HepG2 (cell line): ENCODE measurements at regions not wholly inside any gene's neighbourhood (a gene's known extent, or its start where the extent isn't known, plus 50 kb on each side); places are given as distances from the start of the nearest gene placed in this dataset.

Experiments
- ATAC-seq: fragments of 200-7000 bp; cut with Tn5 transposase; 3 replicates; pipeline ENCODE4 v1.9.1; 2020; ENCODE audit warnings: mild to moderate bottlenecking, moderate library complexity
- BruUV-seq: library from RNA; stranded (reverse); fragments of 400-500 nt; replicated peaks from 2 replicates; lab custom pipeline; 2021; lab: Mats Ljungman, UMichigan
- CTCF ChIA-PET: fragments of 300-600 bp; formaldehyde crosslinking; extraction: SDS; loops from one replicate; lab custom pipeline; 2021; ENCODE audit warnings: low total read pairs, inconsistent platforms, low intra/inter-chr PET ratio; lab: Yijun Ruan, JAX
- POLR2A ChIA-PET: fragments of 350-600 bp; sonication (Branson Sonifier 250); formaldehyde crosslinking; loops from one replicate; lab custom pipeline; 2020; ENCODE audit warnings: antibody characterized with exemption, inconsistent platforms; lab: Yijun Ruan, JAX
- DNase-seq: peaks from one replicate; pipeline ENCODE4 v3.0.0-alpha.2; 2015; ENCODE audit warnings: low spot score
- FAIRE-seq: peaks from 3 replicates; lab custom pipeline; 2011; peaks lifted over from hg19 to GRCh38; lab: Jason Lieb, UNC
- H2AFZ ChIP-seq: one replicate; pipeline ENCODE4 v1.6.1; 2011; ENCODE audit warnings: low read length, inconsistent platforms
- H3K27ac ChIP-seq: fragments of 300-600 bp; 3 replicates; pipeline ENCODE4 v1.8.0; 2011; ENCODE audit warnings: mixed run types, mild to moderate bottlenecking, mixed read lengths, low read length, inconsistent platforms; ENCODE audit not compliant: insufficient read depth; ENCODE audit errors: extremely low read length
- H3K27me3 ChIP-seq, 2 experiments: fragments of 200-600 bp in 1 of 2; 2 replicates in 1 of 2; 3 replicates in 1 of 2; pipeline versions ENCODE4 v1.6.0 to v1.8.0; 2011; ENCODE audit warnings: low read length in 2 of 2, mild to moderate bottlenecking in 2 of 2, moderate library complexity in 2 of 2, inconsistent platforms in 1 of 2; ENCODE audit not compliant: insufficient read depth in 2 of 2, control insufficient read depth in 1 of 2
- H3K36me3 ChIP-seq, 2 experiments: fragments of 200-600 bp in 1 of 2; replicated peaks in 1 of 2; 2 replicates in 1 of 2; 3 replicates in 1 of 2; pipeline versions ENCODE4 v1.5.1 to v1.8.0; 2011; ENCODE audit warnings: low read length in 2 of 2, inconsistent platforms in 1 of 2; ENCODE audit not compliant: insufficient read depth in 2 of 2, control insufficient read depth in 1 of 2
- H3K4me1 ChIP-seq: 2 replicates; pipeline ENCODE4 v1.5.1; 2012; ENCODE audit warnings: low read length, inconsistent platforms; ENCODE audit not compliant: insufficient read depth
- H3K4me2 ChIP-seq: 2 replicates; pipeline ENCODE4 v1.6.0; 2011; ENCODE audit warnings: low read depth, low read length, inconsistent platforms
- H3K4me3 ChIP-seq, 3 experiments: fragments of 200-600 bp in 1 of 3; sonication (generic), shearing (Covaris generic) in 1 of 3; replicated peaks in 1 of 3; 2 replicates each; pipeline ENCODE4 v1.5.1; 2011 to 2016; ENCODE audit warnings: low read length in 3 of 3, inconsistent platforms in 2 of 3, low read depth in 2 of 3, mild to moderate bottlenecking in 2 of 3, control low read depth in 1 of 3, mixed read lengths in 1 of 3; ENCODE audit not compliant: insufficient read depth in 1 of 3
- H3K79me2 ChIP-seq: one replicate; pipeline ENCODE4 v1.6.1; 2011; ENCODE audit warnings: low read length, inconsistent platforms; ENCODE audit not compliant: insufficient read depth
- H3K9ac ChIP-seq: 2 replicates; pipeline ENCODE4 v1.6.0; 2011; ENCODE audit warnings: mild to moderate bottlenecking, low read depth, low read length, inconsistent platforms; ENCODE audit not compliant: insufficient read depth
- H3K9me3 ChIP-seq: 2 replicates; pipeline ENCODE4 v1.5.1; 2012; ENCODE audit warnings: mild to moderate bottlenecking, low read length
- H4K20me1 ChIP-seq: 2 replicates; pipeline ENCODE4 v1.6.0; 2011; ENCODE audit warnings: inconsistent platforms, mild to moderate bottlenecking, low read length, moderate library complexity; ENCODE audit not compliant: insufficient read depth
- BCLAF1 ChIP-seq: fragments of 450-650 bp; IDR thresholded peaks from 2 replicates; pipeline ENCODE4 v1.6.1; 2017; ENCODE audit warnings: mild to moderate bottlenecking
- CENPT ChIP-seq: sonication (generic); formaldehyde crosslinking; IDR thresholded peaks from 2 replicates; pipeline ENCODE4 v1.8.0; 2022; ENCODE audit warnings: low read depth, mild to moderate bottlenecking, moderate library complexity, missing genetic modification reagents
- CENPX ChIP-seq: sonication (generic); formaldehyde crosslinking; IDR thresholded peaks from 2 replicates; pipeline ENCODE4 v1.9.0; 2021; ENCODE audit warnings: mild to moderate bottlenecking, missing genetic modification reagents, moderate library complexity
- DR1 ChIP-seq: sonication (generic); formaldehyde crosslinking; IDR thresholded peaks from 2 replicates; pipeline ENCODE4 v1.8.0; 2021; ENCODE audit warnings: mild to moderate bottlenecking, missing genetic modification reagents, inconsistent platforms
- NKX3-1 ChIP-seq: sonication (generic); formaldehyde crosslinking; IDR thresholded peaks from 2 replicates; pipeline ENCODE4 v1.5.0; 2020; ENCODE audit warnings: missing genetic modification reagents
- SMYD3 ChIP-seq: sonication (generic); formaldehyde crosslinking; IDR thresholded peaks from 2 replicates; pipeline ENCODE4 v1.8.1; 2023; ENCODE audit warnings: mild to moderate bottlenecking, missing genetic modification reagents
- STAT5B ChIP-seq: sonication (generic); formaldehyde crosslinking; IDR thresholded peaks from 2 replicates; pipeline ENCODE4 v1.4.0; 2020; ENCODE audit warnings: missing genetic modification reagents
- SUZ12 ChIP-seq: fragments of 150-350 bp; IDR thresholded peaks from 2 replicates; pipeline ENCODE4 v1.6.1; 2014; ENCODE audit warnings: low read depth, low read length
- ZBTB25 ChIP-seq: IDR thresholded peaks from 2 replicates; pipeline ENCODE4 v1.6.1; 2018; ENCODE audit warnings: missing genetic modification reagents
- ZFP37 ChIP-seq: sonication (generic); formaldehyde crosslinking; IDR thresholded peaks from 2 replicates; pipeline ENCODE4 v1.4.0; 2020; ENCODE audit warnings: missing genetic modification reagents, borderline replicate concordance
- ZNF225 ChIP-seq: sonication (generic); formaldehyde crosslinking; IDR thresholded peaks from 2 replicates; pipeline ENCODE4 v1.4.0; 2020; ENCODE audit warnings: mild to moderate bottlenecking, missing genetic modification reagents
- ZNF362 ChIP-seq: sonication (generic); formaldehyde crosslinking; IDR thresholded peaks from 2 replicates; pipeline ENCODE4 v1.4.0; 2020; ENCODE audit warnings: missing genetic modification reagents, mild to moderate bottlenecking, borderline replicate concordance
- ZNF546 ChIP-seq: sonication (generic); formaldehyde crosslinking; conservative IDR thresholded peaks from 2 replicates; pipeline ENCODE4 v1.8.1; 2023; ENCODE audit warnings: mild to moderate bottlenecking, missing genetic modification reagents
- ZNF574 ChIP-seq: sonication (generic); formaldehyde crosslinking; IDR thresholded peaks from 2 replicates; pipeline ENCODE4 v1.4.0; 2020; ENCODE audit warnings: missing genetic modification reagents
- ZNF614 ChIP-seq: IDR thresholded peaks from 2 replicates; pipeline ENCODE4 v1.6.1; 2018; ENCODE audit warnings: missing biosample characterization, missing genetic modification reagents, inconsistent platforms, borderline replicate concordance
- ZNF644 ChIP-seq: IDR thresholded peaks from 2 replicates; pipeline ENCODE4 v1.6.1; 2016; ENCODE audit warnings: low read depth
- WGBS: methylation state at CpG from one replicate; pipeline ENCODE4 v1.1.6; 2017; ENCODE audit warnings: low lambda C conversion rate; 5-methylcytosine and 5-hydroxymethylcytosine counted together
- in situ Hi-C: cut with HindIII; loops from 2 replicates; pipeline ENCODE4 v1.10.0; 2017; ENCODE audit warnings: low pct_unique_long_range_greater_than_20kb; ENCODE audit not compliant: extremely low pct_ligation_motif_present
- intact Hi-C: fragments of 100-400 bp; cut with micrococcal nuclease; formaldehyde crosslinking; loops from one replicate; pipeline ENCODE4 v1.10.0; 2022; ENCODE audit not compliant: unreplicated experiment

GRCh38 chr1:98030976-98031375 lies 110.1 kb upstream of the DPYD start:
- POLR2A ChIA-PET: no interaction called here
- Histone ChIP-seq H3K27me3 (no peaks in the 10 kb centered on the region), H3K4me1 (no peaks in the 10 kb centered on the region), H3K9ac (no peak overlapping the region), H4K20me1 (no peaks in the 10 kb centered on the region), H3K79me2 (no peaks in the 10 kb centered on the region), H3K36me3 (no peaks in the 10 kb centered on the region), H3K9me3 (no peaks in the 10 kb centered on the region), H2AFZ (no peak overlapping the region), H3K4me3 (no peak overlapping the region), H3K4me2 (no peak overlapping the region), H3K27ac (no peak overlapping the region)
- CTCF ChIA-PET: no interaction called here
- DNase-seq (no peak), ATAC-seq (no peak), FAIRE-seq (no peak)
- intact Hi-C loops (no loop called here), in situ Hi-C loops (no loop called here)
- 0% methylated on average over 3 of the region's 3 CpGs for WGBS
- BruUV-seq: no TSS peak
- TF ChIP-seq ZNF614: no peak
- TF ChIP-seq ZNF362 (CRISPR knock-in tag): no peak
- no peak for TF ChIP-seq ZBTB25
- TF ChIP-seq ZNF574: no peak
- no peak for TF ChIP-seq CENPT (CRISPR knock-in tag)
- TF ChIP-seq ZFP37: no peak
- TF ChIP-seq BCLAF1: no peak
- no peak for TF ChIP-seq NKX3-1 (CRISPR knock-in tag)
- TF ChIP-seq SUZ12: no peak
- no peak for TF ChIP-seq ZNF546 (CRISPR knock-in tag)
- TF ChIP-seq ZNF225 (CRISPR knock-in tag): no peak
- no peak for TF ChIP-seq SMYD3 (CRISPR knock-in tag)
- no peak for TF ChIP-seq DR1 (CRISPR knock-in tag)
- TF ChIP-seq ZNF644: no peak
- no peak for TF ChIP-seq CENPX (CRISPR knock-in tag)
- TF ChIP-seq STAT5B (CRISPR knock-in tag): no peak
